Prostate gland (tissue), 2 donors: ENCODE measurements at regions not wholly inside any gene's neighbourhood (a gene's known extent, or its start where the extent isn't known, plus 50 kb on each side); places are given as distances from the start of the nearest gene placed in this dataset.

ENCODE experiments used
- POLR2A ChIP-seq: fragments of 450-650 bp; IDR thresholded peaks from one replicate; pipeline ENCODE4 v1.6.1; 2016; ENCODE audit warnings: antibody characterized with exemption, mild to moderate bottlenecking
- POLR2AphosphoS5 ChIP-seq: sonication (generic); formaldehyde crosslinking; IDR thresholded peaks from one replicate; pipeline ENCODE4 v1.6.1; 2017; ENCODE audit warnings: antibody characterized with exemption
- TF ChIP-seq, protein P1 (sequence below), 4 experiments: fragments of 200-600 bp in 2 of 4; fragments of 450-650 bp in 2 of 4; sonication (generic) in 2 of 4; IDR thresholded peaks; 1 replicate in 3 of 4; 2 replicates in 1 of 4; pipeline ENCODE4 v1.5.1; 2016 to 2019; ENCODE audit warnings: antibody characterized with exemption in 4 of 4, mild to moderate bottlenecking in 2 of 4, moderate library complexity in 2 of 4

DNA sequence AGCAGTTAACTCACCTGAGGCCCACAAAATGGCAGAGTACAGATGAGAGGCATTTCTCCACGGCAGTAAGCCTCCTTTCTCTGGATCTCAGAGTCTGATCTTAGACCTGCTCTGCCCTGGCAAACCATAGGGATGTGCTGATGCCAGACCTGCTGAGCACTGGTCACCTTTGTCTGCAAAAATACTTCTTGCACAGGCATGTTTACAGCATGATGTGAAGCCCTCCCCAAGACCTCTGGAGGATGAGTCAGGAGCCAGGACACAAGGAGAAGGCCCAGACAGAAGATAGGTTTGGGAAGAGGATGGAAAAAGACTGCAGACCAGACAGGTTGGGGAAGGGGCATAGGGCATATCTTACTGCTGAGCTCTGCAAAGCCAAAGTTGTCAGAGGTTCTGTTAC, 426.6 kb downstream of the PMP22 start:
- TF ChIP-seq, protein P1, sequence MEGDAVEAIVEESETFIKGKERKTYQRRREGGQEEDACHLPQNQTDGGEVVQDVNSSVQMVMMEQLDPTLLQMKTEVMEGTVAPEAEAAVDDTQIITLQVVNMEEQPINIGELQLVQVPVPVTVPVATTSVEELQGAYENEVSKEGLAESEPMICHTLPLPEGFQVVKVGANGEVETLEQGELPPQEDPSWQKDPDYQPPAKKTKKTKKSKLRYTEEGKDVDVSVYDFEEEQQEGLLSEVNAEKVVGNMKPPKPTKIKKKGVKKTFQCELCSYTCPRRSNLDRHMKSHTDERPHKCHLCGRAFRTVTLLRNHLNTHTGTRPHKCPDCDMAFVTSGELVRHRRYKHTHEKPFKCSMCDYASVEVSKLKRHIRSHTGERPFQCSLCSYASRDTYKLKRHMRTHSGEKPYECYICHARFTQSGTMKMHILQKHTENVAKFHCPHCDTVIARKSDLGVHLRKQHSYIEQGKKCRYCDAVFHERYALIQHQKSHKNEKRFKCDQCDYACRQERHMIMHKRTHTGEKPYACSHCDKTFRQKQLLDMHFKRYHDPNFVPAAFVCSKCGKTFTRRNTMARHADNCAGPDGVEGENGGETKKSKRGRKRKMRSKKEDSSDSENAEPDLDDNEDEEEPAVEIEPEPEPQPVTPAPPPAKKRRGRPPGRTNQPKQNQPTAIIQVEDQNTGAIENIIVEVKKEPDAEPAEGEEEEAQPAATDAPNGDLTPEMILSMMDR (IDR thresholded peaks at IDR 0.05): no peak
- no peak for TF ChIP-seq POLR2A
- no peak for TF ChIP-seq POLR2AphosphoS5
